OCI-LY7 (cell line): ENCODE measurements at regions not wholly inside any gene's neighbourhood (a gene's known extent, or its start where the extent isn't known, plus 50 kb on each side); places are given as distances from the start of the nearest gene placed in this dataset.

Experiments
- BruUV-seq: library from RNA; stranded (reverse); fragments of 400-500 nt; replicated peaks from 2 replicates; lab custom pipeline; 2021; lab: Mats Ljungman, UMichigan
- CTCF ChIA-PET: fragments of 300-600 bp; sonication (Branson Sonifier 250); formaldehyde crosslinking; loops from one replicate; lab custom pipeline; 2022; ENCODE audit warnings: antibody characterized with exemption; ENCODE audit not compliant: unreplicated experiment; lab: Charles Lee
- POLR2A ChIA-PET: fragments of 300-600 bp; sonication (Branson Sonifier 250); formaldehyde crosslinking; loops from one replicate; lab custom pipeline; 2022; ENCODE audit warnings: antibody characterized with exemption; lab: Charles Lee
- DNase-seq: peaks from one replicate; pipeline ENCODE4 v3.0.0-alpha.2; 2015; ENCODE audit warnings: low spot score
- H2AFZ ChIP-seq: fragments of 200-600 bp; sonication (generic), shearing (Covaris generic); 2 replicates; pipeline ENCODE4 v1.6.1; 2014; ENCODE audit warnings: mild to moderate bottlenecking, antibody characterized with exemption, low read length, moderate library complexity
- H3K27ac ChIP-seq: fragments of 200-600 bp; sonication (generic); 2 replicates; pipeline ENCODE4 v1.5.1; 2014; ENCODE audit warnings: mixed run types, low read depth, mild to moderate bottlenecking, moderate library complexity, low read length, inconsistent platforms; ENCODE audit not compliant: poor library complexity, severe bottlenecking
- H3K36me3 ChIP-seq: fragments of 200-600 bp; sonication (generic); 2 replicates; pipeline ENCODE4 v1.6.1; 2014; ENCODE audit warnings: mild to moderate bottlenecking, antibody characterized with exemption, low read length, moderate library complexity, mixed read lengths; ENCODE audit not compliant: insufficient read depth
- H3K4me1 ChIP-seq: fragments of 200-600 bp; sonication (generic); 2 replicates; pipeline ENCODE4 v1.5.1; 2014; ENCODE audit warnings: mild to moderate bottlenecking, low read length; ENCODE audit not compliant: insufficient read depth, poor library complexity, severe bottlenecking
- H3K4me2 ChIP-seq: fragments of 200-600 bp; sonication (generic); 2 replicates; pipeline ENCODE4 v1.6.1; 2014; ENCODE audit warnings: mild to moderate bottlenecking, low read length
- H3K4me3 ChIP-seq: fragments of 200-600 bp; sonication (generic); 2 replicates; pipeline ENCODE4 v1.5.1; 2014; ENCODE audit warnings: mild to moderate bottlenecking, low read depth, low read length; ENCODE audit not compliant: poor library complexity, severe bottlenecking
- H3K79me2 ChIP-seq: fragments of 200-600 bp; sonication (generic); 2 replicates; pipeline ENCODE4 v1.6.1; 2016; ENCODE audit warnings: low read depth, mild to moderate bottlenecking, low read length, moderate library complexity, mixed read lengths; ENCODE audit not compliant: insufficient read depth
- H3K9me2 ChIP-seq: fragments of 200-600 bp; sonication (generic); 2 replicates; pipeline ENCODE4 v1.6.1; 2016; ENCODE audit warnings: mild to moderate bottlenecking, low read length, mixed read lengths; ENCODE audit not compliant: insufficient read depth
- H3K9me3 ChIP-seq: fragments of 200-600 bp; sonication (generic); 2 replicates; pipeline ENCODE4 v1.6.1; 2014; ENCODE audit warnings: mild to moderate bottlenecking, mixed run types, low read length, mixed read lengths
- H4K20me1 ChIP-seq: fragments of 200-600 bp; sonication (generic); 2 replicates; pipeline ENCODE4 v1.6.1; 2014; ENCODE audit warnings: mild to moderate bottlenecking, antibody characterized with exemption, low read length, moderate library complexity, mixed read lengths; ENCODE audit not compliant: insufficient read depth
- CTCF ChIP-seq: fragments of 200-600 bp; sonication (generic); conservative IDR thresholded peaks from 2 replicates; pipeline ENCODE4 v1.5.1; 2014; ENCODE audit warnings: mild to moderate bottlenecking, antibody characterized with exemption, low read length, moderate library complexity, mixed read lengths
- EZH2phosphoT487 ChIP-seq: fragments of 200-600 bp; sonication (generic); IDR thresholded peaks from 2 replicates; pipeline ENCODE4 v1.6.1; 2018; ENCODE audit warnings: low read depth, borderline replicate concordance, mild to moderate bottlenecking, mixed run types, antibody characterized with exemption, low read length, moderate library complexity, mixed read lengths
- intact Hi-C: fragments of 100-400 bp; cut with micrococcal nuclease; formaldehyde crosslinking; loops from one replicate; pipeline ENCODE4 v1.10.0; 2022; ENCODE audit not compliant: unreplicated experiment

- H3K36me3 ChIP-seq, result no peaks in the 10 kb centered on the region
- peaks cover 13% of the 10 kb centered on the region; the same call in 1 of the 2 replicates for H3K9me3 ChIP-seq
- ChIA-PET POLR2A (interaction anchor here (0.7 to 1.9 kb wide), 5 partner anchors 12 to 344 kb away, joined by 3 to 8 read pairs (median 5); no protein-coding TSS in a partner anchor), CTCF (no interaction called here)
- no peak overlapping the region for H2AFZ ChIP-seq
- H4K20me1 ChIP-seq, result no peaks in the 10 kb centered on the region
- intact Hi-C loops, result no loop called here
- DNase-seq, result no peak
- no peaks in the 10 kb centered on the region for H3K4me1 ChIP-seq
- no peak overlapping the region for H3K27ac ChIP-seq
- no peaks in the 10 kb centered on the region for H3K9me2 ChIP-seq
- H3K4me2 ChIP-seq, result no peak overlapping the region
- no peaks in the 10 kb centered on the region for H3K79me2 ChIP-seq
- BruUV-seq, result no TSS peak
- H3K4me3 ChIP-seq, result no peak overlapping the region
- TF ChIP-seq CTCF, result no peak
- no peak for TF ChIP-seq EZH2phosphoT487
These were observed 835.1 kb downstream of the RNF144A start for GRCh38 chr2:7752291-7752690.

- Histone ChIP-seq H3K4me3 (no peak overlapping the region), H3K9me2 (no peaks in the 10 kb centered on the region), H3K27ac (no peak overlapping the region), H3K36me3 (no peaks in the 10 kb centered on the region), H2AFZ (no peak overlapping the region), H3K79me2 (no peaks in the 10 kb centered on the region), H4K20me1 (no peaks in the 10 kb centered on the region), H3K9me3 (peaks cover 21% of the 10 kb centered on the region; the same call in 1 of the 2 replicates), H3K4me1 (no peaks in the 10 kb centered on the region), H3K4me2 (no peak overlapping the region)
- CTCF ChIA-PET, result no interaction called here
- TF ChIP-seq CTCF (no peak), EZH2phosphoT487 (no peak)
- intact Hi-C loops, result no loop called here
- POLR2A ChIA-PET, result interaction anchor here (0.9 kb wide), 1 partner anchor 928 kb away, joined by 3 read pairs; the partner anchor contains the start of gene ID2
- no TSS peak for BruUV-seq
- no peak for DNase-seq
These were observed 836.6 kb downstream of the RNF144A start for GRCh38 chr2:7753777-7754176.

- Histone ChIP-seq H4K20me1 (no peaks in the 10 kb centered on the region), H3K36me3 (no peaks in the 10 kb centered on the region), H2AFZ (no peak overlapping the region), H3K4me1 (no peaks in the 10 kb centered on the region), H3K9me2 (no peaks in the 10 kb centered on the region), H3K27ac (no peak overlapping the region), H3K79me2 (no peaks in the 10 kb centered on the region), H3K4me2 (no peak overlapping the region), H3K9me3 (peaks cover 21% of the 10 kb centered on the region; the same call in 1 of the 2 replicates), H3K4me3 (no peak overlapping the region)
- BruUV-seq, result no TSS peak
- TF ChIP-seq EZH2phosphoT487 (no peak), CTCF (no peak)
- DNase-seq, result no peak
- intact Hi-C loops, result no loop called here
- ChIA-PET POLR2A (interaction anchor here (1.4 kb wide), 1 partner anchor 16 kb away, joined by 3 read pairs; no protein-coding TSS in a partner anchor), CTCF (no interaction called here)
These were observed 838.7 kb downstream of the RNF144A start for GRCh38 chr2:7755879-7756278.
